ENCODE measurements at regions not wholly inside any gene's neighbourhood (a gene's known extent, or its start where the extent isn't known, plus 50 kb on each side); places are given as distances from the start of the nearest gene placed in this dataset.

DNA sequence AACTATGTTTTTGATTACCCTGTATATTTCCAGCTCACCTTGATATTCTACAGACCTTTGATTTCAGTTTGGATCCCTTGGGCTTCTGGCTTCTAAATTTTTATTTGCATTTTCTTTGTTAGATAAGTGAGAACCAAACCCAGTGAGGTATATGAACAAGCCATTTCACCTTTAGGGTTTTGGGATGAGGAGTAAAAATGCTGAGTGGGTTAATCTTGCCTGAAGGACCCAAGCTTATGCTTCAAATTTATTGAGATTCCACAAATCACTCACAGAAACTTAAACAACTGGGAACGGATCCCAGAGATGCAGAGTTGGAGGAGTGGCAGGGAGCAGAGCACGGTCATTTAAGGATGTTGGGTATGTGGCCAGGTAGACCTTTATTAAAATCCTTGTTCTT is 263.3 kb upstream of the BMP2 start:
- no peak for TF ChIP-seq CTCF (IDR thresholded peaks at IDR 0.05)
- no peak for TF ChIP-seq EP300 (IDR thresholded peaks at IDR 0.05)
- TF ChIP-seq POLR2A (IDR thresholded peaks at IDR 0.05), result no peak
